Activated CD4-positive, alpha-beta T cell treated with anti-CD3 and anti-CD28 coated beads, Interleukin-2, amount 10 ng/mL, durations not matched to agents 7 days and 5 days (primary cell): ENCODE measurements at regions not wholly inside any gene's neighbourhood (a gene's known extent, or its start where the extent isn't known, plus 50 kb on each side); places are given as distances from the start of the nearest gene placed in this dataset.

ENCODE experiments used
- CTCF ChIA-PET: fragments of 350-600 bp; sonication (Branson Sonifier 250); formaldehyde crosslinking; loops from one replicate; lab custom pipeline; 2021; ENCODE audit warnings: antibody characterized with exemption; lab: Charles Lee
- POLR2A ChIA-PET: fragments of 350-600 bp; sonication (Branson Sonifier 250); formaldehyde crosslinking; loops from one replicate; lab custom pipeline; 2021; ENCODE audit warnings: antibody characterized with exemption; lab: Charles Lee
- DNase-seq: peaks from one replicate; pipeline ENCODE4 v3.0.0-alpha.2; 2020
- H3K27ac Mint-ChIP-seq: one replicate; pipeline ENCODE4 v1.8.0; 2021; ENCODE audit warnings: mild to moderate bottlenecking, moderate library complexity, mixed read lengths
- H3K27me3 Mint-ChIP-seq: one replicate; pipeline ENCODE4 v1.8.0; 2021; ENCODE audit warnings: mixed read lengths
- H3K36me3 Mint-ChIP-seq: one replicate; pipeline ENCODE4 v1.8.0; 2021; ENCODE audit warnings: low read depth, mixed read lengths
- H3K4me1 Mint-ChIP-seq: one replicate; pipeline ENCODE4 v1.8.0; 2021; ENCODE audit warnings: mixed read lengths
- H3K4me3 Mint-ChIP-seq: one replicate; pipeline ENCODE4 v1.8.0; 2021; ENCODE audit warnings: mild to moderate bottlenecking, moderate library complexity, mixed read lengths
- H3K9me3 Mint-ChIP-seq: one replicate; pipeline ENCODE4 v1.8.0; 2021; ENCODE audit warnings: mixed read lengths

- Mint-ChIP-seq H3K4me1 (no peaks in the 10 kb centered on the region), H3K4me3 (no peak overlapping the region), H3K9me3 (peaks cover 6% of the 10 kb centered on the region), H3K36me3 (no peaks in the 10 kb centered on the region), H3K27ac (no peak overlapping the region), H3K27me3 (peaks cover 19% of the 10 kb centered on the region)
- CTCF ChIA-PET, result interaction anchor here (0.6 kb wide), 1 partner anchor 51 kb away, joined by 4 read pairs; no protein-coding TSS in a partner anchor
- no peak for DNase-seq
- POLR2A ChIA-PET, result no interaction called here
Observed at GRCh38 chr12:27852742-27853141, 72.7 kb upstream of the MANSC4 start.
